K562 (cell line): ENCODE measurements at regions not wholly inside any gene's neighbourhood (a gene's known extent, or its start where the extent isn't known, plus 50 kb on each side); places are given as distances from the start of the nearest gene placed in this dataset.

Experiments
- ATAC-seq: fragments of 200-7000 bp; cut with Tn5 transposase; 3 replicates; pipeline ENCODE4 v1.9.1; 2020; ENCODE audit warnings: moderate library complexity
- BruUV-seq: library from RNA; stranded (reverse); fragments of 400-500 nt; replicated peaks from 2 replicates; lab custom pipeline; 2021; lab: Mats Ljungman, UMichigan
- CTCF ChIA-PET: fragments of 300-600 bp; formaldehyde crosslinking; extraction: SDS; loops from one replicate; lab custom pipeline; 2021; ENCODE audit warnings: low intra/inter-chr PET ratio; lab: Yijun Ruan, JAX
- POLR2A ChIA-PET: fragments of 300-600, 350-650 bp; sonication (Branson Sonifier 250); formaldehyde crosslinking; extraction: SDS; loops from one replicate; lab custom pipeline; 2021; ENCODE audit warnings: antibody characterized with exemption, inconsistent platforms; lab: Yijun Ruan, JAX
- DNase-seq, 4 experiments: peaks; one replicate each; pipeline versions ENCODE4 v3.0.0 to v3.0.0-alpha.2; 2011 to 2018; ENCODE audit warnings: low spot score in 3 of 4, mixed read lengths in 3 of 4; ENCODE audit errors: extremely low read depth in 1 of 4
- FAIRE-seq: peaks from 2 replicates; lab custom pipeline; 2011; peaks lifted over from hg19 to GRCh38; lab: Jason Lieb, UNC
- H2AFZ ChIP-seq: 2 replicates; pipeline ENCODE4 v1.6.0; 2011; ENCODE audit warnings: low read depth, low read length, control low read depth, inconsistent platforms
- H3K27ac ChIP-seq: fragments of 200-600 bp; 3 replicates; pipeline ENCODE4 v1.8.0; 2011; ENCODE audit warnings: low read depth, mild to moderate bottlenecking, control low read depth, inconsistent platforms, low read length, moderate library complexity, mixed read lengths; ENCODE audit errors: extremely low read depth
- H3K27me3 ChIP-seq, 2 experiments: fragments of 300-600 bp in 1 of 2; 2 replicates in 1 of 2; 3 replicates in 1 of 2; pipeline versions ENCODE4 v1.6.0 to v1.8.0; 2011; ENCODE audit warnings: inconsistent platforms in 2 of 2, low read length in 2 of 2, mild to moderate bottlenecking in 1 of 2, mixed read lengths in 1 of 2, moderate library complexity in 1 of 2; ENCODE audit not compliant: control insufficient read depth in 2 of 2, insufficient read depth in 2 of 2
- H3K36me3 ChIP-seq: fragments of 300-600 bp; 3 replicates; pipeline ENCODE4 v1.8.0; 2011; ENCODE audit warnings: mild to moderate bottlenecking, low read length, inconsistent platforms; ENCODE audit not compliant: control insufficient read depth, insufficient read depth
- H3K4me1 ChIP-seq, 2 experiments: fragments of 200-600 bp in 1 of 2; replicated peaks in 1 of 2; 2 replicates in 1 of 2; 3 replicates in 1 of 2; pipeline versions ENCODE4 v1.5.1 to v1.8.0; 2011; ENCODE audit warnings: inconsistent platforms in 2 of 2, low read length in 2 of 2, mild to moderate bottlenecking in 1 of 2, mixed read lengths in 1 of 2, moderate library complexity in 1 of 2; ENCODE audit not compliant: control insufficient read depth in 2 of 2, insufficient read depth in 2 of 2
- H3K4me2 ChIP-seq: 2 replicates; pipeline ENCODE4 v1.6.1; 2011; ENCODE audit warnings: low read length, control low read depth, inconsistent platforms, mixed read lengths; ENCODE audit not compliant: insufficient read depth
- H3K4me3 ChIP-seq: fragments of 200-600 bp; sonication (generic), shearing (Covaris generic); 2 replicates; pipeline ENCODE4 v1.5.1; 2016; ENCODE audit warnings: control low read depth, inconsistent platforms
- H3K79me2 ChIP-seq: fragments of 200-600 bp; 3 replicates; pipeline ENCODE4 v1.8.0; 2011; ENCODE audit warnings: low read length, inconsistent platforms; ENCODE audit not compliant: control insufficient read depth, insufficient read depth
- H3K9ac ChIP-seq, 2 experiments: 2 replicates each; pipeline versions ENCODE4 v1.6.0 to v1.6.1; 2011; ENCODE audit warnings: low read depth in 2 of 2, low read length in 2 of 2, control low read depth in 1 of 2, inconsistent platforms in 1 of 2, mild to moderate bottlenecking in 1 of 2, mixed read lengths in 1 of 2; ENCODE audit not compliant: insufficient read depth in 1 of 2
- H3K9me1 ChIP-seq: one replicate; pipeline ENCODE4 v1.6.0; 2011; ENCODE audit warnings: inconsistent platforms, mild to moderate bottlenecking, low read length, moderate library complexity; ENCODE audit not compliant: control insufficient read depth, insufficient read depth
- H3K9me3 ChIP-seq: replicated peaks from 2 replicates; pipeline ENCODE4 v1.5.1; 2011; ENCODE audit warnings: low read depth, low read length, inconsistent platforms; ENCODE audit not compliant: control insufficient read depth, insufficient read depth
- H4K20me1 ChIP-seq: replicated peaks from 2 replicates; pipeline ENCODE4 v1.6.1; 2011; ENCODE audit warnings: low read length, inconsistent platforms, mixed read lengths; ENCODE audit not compliant: control insufficient read depth, insufficient read depth
- HOXB6 ChIP-seq: fragments of 250-450 bp; sonication (Bioruptor Pico); IDR thresholded peaks from 2 replicates; pipeline ENCODE4 v1.5.1; 2022; ENCODE audit warnings: mild to moderate bottlenecking, borderline replicate concordance
- JUN ChIP-seq, 2 experiments: sonication (generic) in 1 of 2; formaldehyde crosslinking in 1 of 2; IDR thresholded peaks; 2 replicates each; pipeline versions ENCODE4 v1.6.1 to v1.8.0; 2012 to 2022; ENCODE audit warnings: borderline replicate concordance in 2 of 2, mild to moderate bottlenecking in 2 of 2, improper control_type of control experiment in 1 of 2, low read depth in 1 of 2, low read length in 1 of 2, missing genetic modification reagents in 1 of 2
- KAT8 ChIP-seq: fragments of 450-650 bp; IDR thresholded peaks from 2 replicates; pipeline ENCODE4 v1.6.1; 2016; ENCODE audit warnings: low read depth, mild to moderate bottlenecking
- LCOR ChIP-seq: sonication (generic); formaldehyde crosslinking; IDR thresholded peaks from 2 replicates; pipeline ENCODE4 v1.8.0; 2022; ENCODE audit warnings: mild to moderate bottlenecking, missing genetic modification reagents
- PHB2 ChIP-seq: fragments of 450-650 bp; IDR thresholded peaks from 2 replicates; pipeline ENCODE4 v1.6.1; 2017; ENCODE audit warnings: low read depth
- PHTF2 ChIP-seq: fragments of 250-450 bp; sonication (Bioruptor Pico); IDR thresholded peaks from 2 replicates; pipeline ENCODE4 v1.5.0; 2021; ENCODE audit warnings: mild to moderate bottlenecking
- RHOXF2B ChIP-seq: fragments of 250-450 bp; sonication (Bioruptor Pico); conservative IDR thresholded peaks from 2 replicates; pipeline ENCODE4 v1.5.1; 2021
- RREB1 ChIP-seq: fragments of 250-450 bp; sonication (Bioruptor Pico); IDR thresholded peaks from 2 replicates; pipeline ENCODE4 v1.4.0; 2020
- SMC3 ChIP-seq: conservative IDR thresholded peaks from 2 replicates; pipeline ENCODE4 v1.6.1; 2011; ENCODE audit warnings: low read depth, low read length, improper control_type of control experiment; ENCODE audit not compliant: insufficient read depth
- ZNF134 ChIP-seq: fragments of 250-450 bp; sonication (Bioruptor Pico); conservative IDR thresholded peaks from 2 replicates; pipeline ENCODE4 v1.4.0; 2020
- ZNF77 ChIP-seq: fragments of 250-450 bp; sonication (Bioruptor Pico); IDR thresholded peaks from 2 replicates; pipeline ENCODE4 v1.5.0; 2020
- ZSCAN32 ChIP-seq: fragments of 450-650 bp; formaldehyde crosslinking; IDR thresholded peaks from 2 replicates; pipeline ENCODE4 v1.4.0; 2020; ENCODE audit warnings: mild to moderate bottlenecking, moderate library complexity
- WGBS: fragments of 100-300 bp; shearing (Covaris generic); methylation state at CpG from one replicate; pipeline ENCODE4 v1.1.6; 2016; ENCODE audit warnings: low coverage, mixed read lengths; ENCODE audit not compliant: insufficient coverage; ENCODE audit errors: missing lambda C conversion rate; 5-methylcytosine and 5-hydroxymethylcytosine counted together
- in situ Hi-C: fragments of 300-500 bp; cut with MboI; formaldehyde crosslinking; loops from 4 replicates; pipeline ENCODE4 v1.15.0; 2018; ENCODE audit warnings: inconsistent platforms, mixed read lengths
- intact Hi-C: fragments of 100-400 bp; cut with micrococcal nuclease; formaldehyde crosslinking; loops from 2 replicates; pipeline ENCODE4 v1.14.2; 2022

GRCh38 chr9:38213631-38214299 lies 144.7 kb upstream of the SHB start:
- TF ChIP-seq ZSCAN32 (CRISPR knock-in tag) = no peak
- no peak for TF ChIP-seq ZNF134 (CRISPR knock-in tag)
- TF ChIP-seq SMC3 = no peak
- TF ChIP-seq HOXB6 (CRISPR knock-in tag) = no peak
- TF ChIP-seq JUN (IDR thresholded peaks at IDR 0.05; ENCODE audit: borderline replicate concordance, low read depth, low read length) = no peak
- TF ChIP-seq JUN (CRISPR knock-in tag; IDR thresholded peaks at IDR 0.05; ENCODE audit: borderline replicate concordance) = no peak
- no peak for TF ChIP-seq PHTF2 (CRISPR knock-in tag)
- TF ChIP-seq RHOXF2B (CRISPR knock-in tag) = no peak
- no peak for TF ChIP-seq RREB1 (CRISPR knock-in tag)
- no peak for TF ChIP-seq ZNF77 (CRISPR knock-in tag)
- no peak for TF ChIP-seq PHB2
- no peak for TF ChIP-seq KAT8
- TF ChIP-seq LCOR (CRISPR knock-in tag) = no peak
- Histone ChIP-seq H4K20me1 (no peaks in the 10 kb centered on the region), H3K4me2 (no peak overlapping the region), H3K4me1 (no peaks in the 10 kb centered on the region; a peak in 1 of 5 replicates), H3K9ac (no peak overlapping the region), H3K79me2 (no peaks in the 10 kb centered on the region), H3K36me3 (no peaks in the 10 kb centered on the region), H2AFZ (no peak overlapping the region), H3K9me1 (no peaks in the 10 kb centered on the region), H3K9me3 (no peaks in the 10 kb centered on the region), H3K27ac (no peak overlapping the region), H3K27me3 (peaks cover 5 to 11% of the 10 kb centered on the region in 2 experiments; a peak in 3 of 5 replicates), H3K4me3 (no peak overlapping the region)
- no peak for ATAC-seq
- CTCF ChIA-PET = no interaction called here
- POLR2A ChIA-PET = no interaction called here
- DNase-seq = no peak
- 2% methylated on average over 2 of the region's 2 CpGs for WGBS
- in situ Hi-C loops (no loop called here), intact Hi-C loops (no loop called here)
- FAIRE-seq = no peak
- no TSS peak for BruUV-seq
